Gastroesophageal sphincter (tissue), 3 donors: ENCODE measurements at regions not wholly inside any gene's neighbourhood (a gene's known extent, or its start where the extent isn't known, plus 50 kb on each side); places are given as distances from the start of the nearest gene placed in this dataset.

Source experiments
- CTCF ChIP-seq, 4 experiments: fragments of 200-600 bp in 2 of 4; fragments of 450-650 bp in 2 of 4; sonication (generic) in 1 of 4; IDR thresholded peaks; one replicate each; pipeline ENCODE4 v1.5.1; 2017 to 2019; ENCODE audit warnings: antibody characterized with exemption in 4 of 4, mild to moderate bottlenecking in 2 of 4, moderate library complexity in 2 of 4
- POLR2A ChIP-seq, 2 donors: fragments of 450-650 bp; IDR thresholded peaks; one replicate each; pipeline ENCODE4 v1.6.1; 2017; ENCODE audit warnings: antibody characterized with exemption in 2 of 2, mild to moderate bottlenecking in 2 of 2, moderate library complexity in 1 of 2
- POLR2AphosphoS5 ChIP-seq: sonication (generic); formaldehyde crosslinking; IDR thresholded peaks from one replicate; pipeline ENCODE4 v1.6.1; 2017; ENCODE audit warnings: antibody characterized with exemption

- TF ChIP-seq CTCF (IDR thresholded peaks at IDR 0.05): no peak
- no peak for TF ChIP-seq POLR2A (IDR thresholded peaks at IDR 0.05)
- TF ChIP-seq POLR2AphosphoS5: no peak
These were observed 248.4 kb downstream of the C16orf95 start for GRCh38 chr16:87068762-87069150.
